Endothelial cell of umbilical vein (primary cell): ENCODE measurements at regions not wholly inside any gene's neighbourhood (a gene's known extent, or its start where the extent isn't known, plus 50 kb on each side); places are given as distances from the start of the nearest gene placed in this dataset.

Experiments
- BruUV-seq: library from RNA; stranded (reverse); fragments of 400-500 nt; replicated peaks from 2 replicates; lab custom pipeline; 2021; lab: Mats Ljungman, UMichigan
- CTCF ChIA-PET: fragments of 300-600, 350-600 bp; sonication (Branson Sonifier 250); formaldehyde crosslinking; loops from one replicate; lab custom pipeline; 2021; ENCODE audit warnings: antibody characterized with exemption, inconsistent platforms; lab: Charles Lee
- POLR2A ChIA-PET: fragments of 300-600, 350-600 bp; sonication (Branson Sonifier 250); formaldehyde crosslinking; loops from one replicate; lab custom pipeline; 2021; ENCODE audit warnings: antibody characterized with exemption, inconsistent platforms; lab: Charles Lee
- DNase-seq: peaks from one replicate; pipeline ENCODE4 v3.0.0-alpha.2; 2011; ENCODE audit warnings: low read depth, low spot score
- FAIRE-seq: peaks from 2 replicates; lab custom pipeline; 2011; peaks lifted over from hg19 to GRCh38; lab: Jason Lieb, UNC
- H2AFZ ChIP-seq: 2 replicates; pipeline ENCODE4 v1.6.0; 2012; ENCODE audit warnings: low read depth, low read length, control low read depth, inconsistent platforms
- H3K27ac ChIP-seq: 2 replicates; pipeline ENCODE4 v1.5.1; 2011; ENCODE audit warnings: low read depth, mild to moderate bottlenecking, control low read depth, low read length, moderate library complexity; ENCODE audit not compliant: insufficient read depth
- H3K27me3 ChIP-seq, 2 experiments: 2 replicates each; pipeline versions ENCODE4 v1.6.0 to v1.6.1; 2011; ENCODE audit warnings: low read length in 2 of 2, mixed read lengths in 1 of 2; ENCODE audit not compliant: control insufficient read depth in 2 of 2, insufficient read depth in 2 of 2
- H3K36me3 ChIP-seq, 2 experiments: 2 replicates in 1 of 2; 3 replicates in 1 of 2; pipeline ENCODE4 v1.5.1; 2011; ENCODE audit warnings: low read length in 2 of 2, mild to moderate bottlenecking in 1 of 2, moderate library complexity in 1 of 2; ENCODE audit not compliant: control insufficient read depth in 2 of 2, insufficient read depth in 2 of 2; ENCODE audit errors: extremely low read depth in 1 of 2
- H3K4me1 ChIP-seq: 3 replicates; pipeline ENCODE4 v1.5.1; 2011; ENCODE audit warnings: mild to moderate bottlenecking, low read length; ENCODE audit not compliant: control insufficient read depth, insufficient read depth; ENCODE audit errors: extremely low read depth
- H3K4me2 ChIP-seq: 2 replicates; pipeline ENCODE4 v1.6.1; 2011; ENCODE audit warnings: low read length, control low read depth, mixed read lengths; ENCODE audit not compliant: insufficient read depth
- H3K4me3 ChIP-seq, 3 experiments: fragments of 200-600 bp in 1 of 3; sonication (generic), shearing (Covaris generic) in 1 of 3; replicated peaks in 1 of 3; 2 replicates each; pipeline ENCODE4 v1.5.1; 2011 to 2016; ENCODE audit warnings: control low read depth in 3 of 3, low read length in 3 of 3, mild to moderate bottlenecking in 2 of 3, inconsistent platforms in 1 of 3, low read depth in 1 of 3, moderate library complexity in 1 of 3; ENCODE audit not compliant: insufficient read depth in 1 of 3
- H3K79me2 ChIP-seq: 2 replicates; pipeline ENCODE4 v1.6.0; 2012; ENCODE audit warnings: low read length, inconsistent platforms; ENCODE audit not compliant: control insufficient read depth, insufficient read depth
- H3K9ac ChIP-seq: replicated peaks from 2 replicates; pipeline ENCODE3; 2011; ENCODE audit warnings: low read length, control low read depth; ENCODE audit not compliant: insufficient read depth; ENCODE audit errors: extremely low read depth
- H3K9me1 ChIP-seq: replicated peaks from 3 replicates; pipeline ENCODE4 v1.6.0; 2011; ENCODE audit warnings: mild to moderate bottlenecking, low read length; ENCODE audit not compliant: control insufficient read depth, insufficient read depth; ENCODE audit errors: extremely low read depth
- H3K9me3 ChIP-seq: replicated peaks from 2 replicates; pipeline ENCODE4 v1.5.1; 2012; ENCODE audit warnings: low read length, inconsistent platforms; ENCODE audit not compliant: control insufficient read depth, insufficient read depth
- H4K20me1 ChIP-seq: replicated peaks from 2 replicates; pipeline ENCODE3; 2011; ENCODE audit warnings: mild to moderate bottlenecking, low read length; ENCODE audit not compliant: control insufficient read depth, insufficient read depth; ENCODE audit errors: extremely low read depth
- CTCF ChIP-seq, 2 donors: IDR thresholded peaks; 1 replicate in 1 of 2; 2 replicates in 1 of 2; pipeline ENCODE4 v1.5.1; 2011; ENCODE audit warnings: low read length in 2 of 2, mild to moderate bottlenecking in 2 of 2, moderate library complexity in 2 of 2, control low read depth in 1 of 2, inconsistent platforms in 1 of 2, low read depth in 1 of 2; ENCODE audit not compliant: insufficient read depth in 1 of 2; ENCODE audit errors: extremely low read depth in 1 of 2
- FOS ChIP-seq: IDR thresholded peaks from 2 replicates; pipeline ENCODE4 v1.6.1; 2011; ENCODE audit warnings: mild to moderate bottlenecking, low read length, moderate library complexity, borderline replicate concordance; ENCODE audit not compliant: insufficient read depth
- GATA2 ChIP-seq: IDR thresholded peaks from 2 replicates; pipeline ENCODE4 v1.7.0; 2011; ENCODE audit warnings: low read depth, mild to moderate bottlenecking, moderate library complexity, mixed read lengths, low read length; ENCODE audit not compliant: insufficient read length, insufficient read depth
- JUN ChIP-seq: IDR thresholded peaks from 2 replicates; pipeline ENCODE4 v1.6.1; 2011; ENCODE audit warnings: borderline replicate concordance, low read depth; ENCODE audit not compliant: insufficient read length, insufficient read depth
- MAX ChIP-seq: IDR thresholded peaks from 2 replicates; pipeline ENCODE4 v1.6.1; 2011; ENCODE audit not compliant: insufficient read depth, insufficient read length
- MYC ChIP-seq: IDR thresholded peaks from one replicate; pipeline ENCODE4 v1.6.1; 2011; ENCODE audit warnings: mild to moderate bottlenecking, low read depth, low read length
- POLR2AphosphoS5 ChIP-seq: IDR thresholded peaks from 2 replicates; pipeline ENCODE4 v1.6.1; 2012; ENCODE audit warnings: low read depth, mild to moderate bottlenecking, control low read depth, low read length, moderate library complexity; ENCODE audit not compliant: insufficient read depth
- dilution Hi-C: fragments of 300-500 bp; cut with MboI; formaldehyde crosslinking; loops from one replicate; pipeline ENCODE4 v1.15.0; 2019; ENCODE audit warnings: low sequenced_read_pairs; ENCODE audit not compliant: extremely low pct_ligation_motif_present
- intact Hi-C: fragments of 100-400 bp; cut with micrococcal nuclease; formaldehyde crosslinking; loops from one replicate; pipeline ENCODE4 v1.10.0; 2022

GRCh38 chr14:35222872-35223466, 69.2 kb upstream of the PSMA6 start:
- H3K36me3 ChIP-seq, result no peaks in the 10 kb centered on the region
- no peak overlapping the region for H2AFZ ChIP-seq
- dilution Hi-C loops, result no loop called here
- H4K20me1 ChIP-seq, result no peaks in the 10 kb centered on the region
- H3K79me2 ChIP-seq, result no peaks in the 10 kb centered on the region
- POLR2A ChIA-PET, result no interaction called here
- H3K27ac ChIP-seq, result no peak overlapping the region
- no peak overlapping the region for H3K4me3 ChIP-seq
- H3K9me3 ChIP-seq, result no peaks in the 10 kb centered on the region
- FAIRE-seq, result no peak
- intact Hi-C loops, result no loop called here
- H3K9me1 ChIP-seq, result no peaks in the 10 kb centered on the region
- BruUV-seq, result no TSS peak
- no peak for DNase-seq
- no peak for TF ChIP-seq POLR2AphosphoS5
- no peak for TF ChIP-seq FOS
- no peak for TF ChIP-seq CTCF (IDR thresholded peaks at IDR 0.05; ENCODE audit: extremely low read depth in 1 of 2, insufficient read depth in 1 of 2, low read depth in 1 of 2, low read length in 2 of 2)
- no peak for TF ChIP-seq JUN
- no peak for TF ChIP-seq MYC
- no peak for TF ChIP-seq MAX
- TF ChIP-seq GATA2, result no peak
- H3K4me1 ChIP-seq, result peaks cover 3% of the 10 kb centered on the region
- CTCF ChIA-PET, result interaction anchor here (1.0 kb wide), 2 partner anchors 8 to 9 kb away, joined by 3 read pairs; no protein-coding TSS in a partner anchor
- H3K9ac ChIP-seq, result no peak overlapping the region
- no peaks in the 10 kb centered on the region for H3K27me3 ChIP-seq
- no peak overlapping the region for H3K4me2 ChIP-seq
